ENCODE measurements at regions not wholly inside any gene's neighbourhood (a gene's known extent, or its start where the extent isn't known, plus 50 kb on each side); places are given as distances from the start of the nearest gene placed in this dataset.
"Not testable (repeated sequence)": the region's sequence is repeated elsewhere in the genome, so short reads cannot be mapped to it uniquely, and the experiment has no call there.

DNA sequence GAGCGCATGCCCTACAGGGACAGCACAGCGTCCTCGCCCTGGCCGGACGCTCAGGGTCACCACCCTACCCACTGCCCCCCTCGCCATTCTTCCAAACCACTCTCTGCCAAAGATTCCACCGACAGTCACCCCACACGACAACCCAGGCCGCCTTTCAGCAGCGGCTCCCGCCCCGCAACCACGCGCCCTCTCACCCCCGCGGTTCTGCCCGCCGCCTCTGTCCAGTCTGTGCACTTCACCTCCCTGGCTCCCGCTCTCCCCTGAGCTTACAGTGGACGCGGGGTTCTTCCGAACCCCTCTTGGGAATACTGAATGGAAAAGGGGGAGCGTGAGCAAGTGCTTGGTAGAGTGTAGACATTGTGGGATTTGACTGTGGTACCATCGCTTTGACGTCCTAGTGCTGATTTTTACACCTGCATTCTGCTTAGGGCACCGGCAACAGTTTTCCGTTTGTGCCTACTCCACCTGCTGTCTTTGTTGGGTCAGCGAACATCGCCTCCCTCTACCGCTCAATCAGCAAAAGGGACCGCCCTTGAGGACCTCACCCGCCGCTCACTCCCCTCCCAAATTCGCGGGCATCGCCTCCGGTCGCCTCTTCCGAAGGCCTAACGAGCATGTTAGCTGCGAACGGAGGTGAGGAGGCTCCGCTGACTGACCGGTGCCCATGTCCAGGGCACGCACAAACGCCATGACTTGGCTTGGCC, 119.1 kb downstream of the PPIAL4A start:
- H3K27ac ChIP-seq; H3K36me3 ChIP-seq; DNase-seq; intact Hi-C loops (cut with DNase I; ENCODE audit: low total_unique reads); H3K27me3 ChIP-seq; H3K9me3 ChIP-seq; H3K4me1 ChIP-seq: not testable (repeated sequence)
- peak overlapping the region in 1 of 2 donors; percentile 30 for H3K4me3 ChIP-seq

DNA sequence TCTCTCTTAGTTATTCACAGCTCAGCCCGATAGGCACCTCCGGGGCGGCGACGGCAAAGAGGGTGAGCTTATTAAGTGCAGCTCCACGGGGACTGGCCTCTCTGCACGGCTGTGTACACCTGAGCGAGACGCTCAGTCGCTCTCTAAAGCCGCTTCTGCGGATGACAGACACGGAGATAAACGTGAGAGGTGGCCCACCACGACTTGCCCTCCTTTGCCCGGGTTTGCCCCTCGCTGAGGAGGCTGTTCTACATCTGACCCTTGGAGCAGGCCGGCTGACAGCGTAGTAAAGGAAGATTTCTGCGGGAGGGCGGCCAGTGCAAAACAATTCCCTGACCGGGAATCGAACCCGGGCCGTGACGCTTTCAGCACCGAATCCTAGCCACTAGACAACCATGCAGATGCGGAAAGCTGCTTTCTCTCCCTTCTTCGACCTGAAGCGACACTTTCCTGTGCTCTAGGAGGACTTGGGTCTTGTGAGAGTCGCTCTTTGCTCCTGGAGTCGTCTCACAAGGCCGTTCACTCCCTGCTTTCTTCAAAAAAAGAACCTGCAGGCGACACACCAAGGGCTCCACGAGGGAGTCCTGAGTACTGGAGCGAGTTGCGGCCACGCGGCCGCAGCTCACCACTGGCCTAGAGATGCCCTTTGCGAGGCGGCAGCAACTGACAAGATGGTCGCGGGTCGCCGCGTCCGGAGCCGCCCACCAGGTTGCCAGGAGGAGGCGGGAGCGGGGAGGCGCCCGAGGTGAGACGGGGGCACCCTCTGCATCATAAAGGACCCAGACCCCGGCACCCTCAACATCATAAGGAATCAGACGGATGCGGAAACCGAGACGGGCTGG, 119.9 kb downstream of the PPIAL4A start:
- H3K27ac ChIP-seq; H3K4me1 ChIP-seq; DNase-seq; intact Hi-C loops (cut with DNase I; ENCODE audit: low total_unique reads); H3K27me3 ChIP-seq; H3K36me3 ChIP-seq; H3K9me3 ChIP-seq: not testable (repeated sequence)
- H3K4me3 ChIP-seq = peak overlapping the region in 1 of 2 donors; percentile 30

GRCh38 chr1:121010141-121010540, 120.6 kb downstream of the PPIAL4A start:
- DNase-seq; H3K27ac ChIP-seq; H3K9me3 ChIP-seq; H3K4me3 ChIP-seq; intact Hi-C loops (cut with DNase I; ENCODE audit: low total_unique reads); H3K4me1 ChIP-seq; H3K27me3 ChIP-seq; H3K36me3 ChIP-seq: not testable (repeated sequence)

DNA sequence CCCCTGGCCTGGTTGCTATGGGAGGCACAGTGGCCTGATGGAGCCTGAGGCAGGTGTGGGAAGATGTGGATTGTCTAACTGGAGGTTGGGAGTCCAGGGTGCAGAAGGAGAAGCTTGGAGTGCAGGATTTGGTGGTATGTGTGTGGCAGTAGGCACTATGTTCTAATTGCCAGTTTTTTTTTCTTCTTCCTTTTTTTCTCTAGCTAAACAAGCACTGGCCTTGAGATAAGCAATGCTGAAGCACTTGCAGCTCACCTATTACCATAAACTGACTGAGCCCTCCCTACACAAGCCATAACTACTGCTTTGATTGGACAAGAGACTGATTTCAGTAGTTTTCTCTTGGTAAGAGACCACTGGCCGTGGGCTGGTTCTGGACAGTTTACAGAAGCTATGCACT, 123.6 kb downstream of the PPIAL4A start:
- H3K27me3 ChIP-seq; H3K9me3 ChIP-seq; H3K4me3 ChIP-seq; H3K4me1 ChIP-seq; intact Hi-C loops (cut with DNase I; ENCODE audit: low total_unique reads); DNase-seq; H3K27ac ChIP-seq; H3K36me3 ChIP-seq: not testable (repeated sequence)

- intact Hi-C loops (cut with DNase I; ENCODE audit: low total_unique reads); H3K36me3 ChIP-seq; H3K4me3 ChIP-seq; H3K4me1 ChIP-seq; DNase-seq; H3K27me3 ChIP-seq; H3K9me3 ChIP-seq; H3K27ac ChIP-seq: not testable (repeated sequence)
Observed at GRCh38 chr1:121016182-121017028, 126.8 kb downstream of the PPIAL4A start.

DNA sequence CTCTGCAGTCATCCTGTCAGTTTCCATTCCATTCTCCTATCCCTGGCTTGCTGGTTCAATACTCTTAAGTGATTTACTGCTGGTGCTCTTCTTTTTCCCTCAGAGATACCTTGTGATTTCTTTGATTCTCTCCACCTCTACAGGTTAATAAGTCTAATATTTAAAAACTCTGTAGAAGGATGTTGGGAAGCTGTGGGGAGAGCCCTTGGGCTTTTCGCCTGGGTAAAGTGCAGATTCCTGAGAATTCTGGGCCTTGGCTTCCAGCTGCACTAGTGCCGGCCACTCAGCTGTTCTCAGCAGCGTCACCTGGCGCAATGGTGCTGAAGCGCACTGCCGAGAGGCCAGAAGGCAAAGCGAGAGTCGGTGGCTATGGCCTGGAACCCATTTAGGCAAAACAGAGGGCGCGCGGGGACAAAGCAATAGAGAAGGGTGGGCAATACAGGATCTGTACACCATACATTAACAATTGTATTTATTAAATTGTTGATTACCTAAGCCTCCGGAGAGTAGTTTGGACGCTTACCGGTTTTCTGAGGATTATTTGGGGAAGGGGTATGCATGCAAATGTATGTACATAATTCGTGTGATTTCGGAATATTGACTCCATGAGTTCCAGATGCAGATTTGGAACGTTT, 130.3 kb downstream of the PPIAL4A start:
- DNase-seq; intact Hi-C loops (cut with DNase I; ENCODE audit: low total_unique reads); H3K27ac ChIP-seq; H3K36me3 ChIP-seq; H3K4me3 ChIP-seq; H3K4me1 ChIP-seq; H3K27me3 ChIP-seq; H3K9me3 ChIP-seq: not testable (repeated sequence)

GRCh38 chr1:121020350-121021236, 131.0 kb downstream of the PPIAL4A start:
- H3K9me3 ChIP-seq; H3K27ac ChIP-seq; intact Hi-C loops (cut with DNase I; ENCODE audit: low total_unique reads); H3K4me3 ChIP-seq; H3K27me3 ChIP-seq; H3K36me3 ChIP-seq; H3K4me1 ChIP-seq: not testable (repeated sequence)
- peak; percentile 32 to 63 for DNase-seq

- H3K27ac ChIP-seq; H3K36me3 ChIP-seq; H3K4me3 ChIP-seq; H3K9me3 ChIP-seq; H3K4me1 ChIP-seq; intact Hi-C loops (cut with DNase I; ENCODE audit: low total_unique reads); DNase-seq; H3K27me3 ChIP-seq: not testable (repeated sequence)
Observed at GRCh38 chr1:121021716-121022115, 132.1 kb downstream of the PPIAL4A start.

DNA sequence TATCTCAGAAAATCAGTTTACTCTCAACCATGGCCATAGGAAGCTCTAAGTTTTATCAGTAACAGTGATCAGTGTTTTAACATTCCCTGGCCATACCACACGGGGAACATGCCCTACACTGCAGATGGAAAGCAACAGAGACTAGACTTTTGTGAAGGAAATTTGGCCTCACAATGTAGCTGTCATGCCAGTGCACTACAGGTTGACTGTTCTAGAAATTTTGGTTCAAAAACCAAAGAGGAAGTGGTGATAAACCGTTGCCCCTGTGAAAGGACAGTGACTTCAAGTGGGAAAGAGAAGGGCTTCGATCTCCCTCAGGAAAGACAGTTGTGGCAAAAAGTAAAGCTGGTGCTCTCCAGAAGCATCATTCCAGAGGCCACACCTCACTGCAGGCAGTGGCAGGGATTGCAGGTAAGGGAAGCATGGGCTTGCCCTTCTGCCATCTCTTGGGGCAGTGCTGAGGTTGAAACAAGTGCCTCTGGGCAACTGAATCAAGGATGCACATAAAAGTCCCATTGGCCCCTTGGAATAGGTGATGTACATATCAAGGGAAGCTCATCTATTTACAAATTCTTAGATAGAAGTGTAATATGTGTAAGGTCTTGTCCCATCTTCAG, 143.4 kb downstream of the PPIAL4A start:
- intact Hi-C loops (cut with DNase I; ENCODE audit: low total_unique reads); DNase-seq; H3K4me1 ChIP-seq; H3K36me3 ChIP-seq; H3K27ac ChIP-seq; H3K4me3 ChIP-seq; H3K9me3 ChIP-seq; H3K27me3 ChIP-seq: not testable (repeated sequence)

DNA sequence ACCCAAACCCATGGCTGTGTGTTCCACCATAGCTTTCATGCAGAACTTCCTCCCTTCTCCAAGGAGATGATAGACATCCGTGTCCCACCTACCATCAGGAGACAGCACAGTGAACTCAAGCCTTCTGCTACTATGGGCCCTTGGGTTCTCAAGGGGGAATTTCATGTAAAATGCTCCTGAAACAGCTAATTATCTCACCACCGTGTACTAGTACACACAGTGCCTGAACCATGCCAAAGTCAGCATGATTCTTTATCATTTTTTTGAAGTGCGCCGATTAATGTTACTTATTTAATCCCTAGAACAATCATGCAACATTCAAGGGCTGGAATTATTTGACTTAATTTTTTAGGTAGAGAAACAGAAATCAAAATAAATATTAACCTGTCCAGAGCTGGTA, 147.2 kb downstream of the PPIAL4A start:
- H3K4me1 ChIP-seq; intact Hi-C loops (cut with DNase I; ENCODE audit: low total_unique reads); H3K27me3 ChIP-seq; H3K4me3 ChIP-seq; H3K27ac ChIP-seq; H3K9me3 ChIP-seq; H3K36me3 ChIP-seq; DNase-seq: not testable (repeated sequence)

DNA sequence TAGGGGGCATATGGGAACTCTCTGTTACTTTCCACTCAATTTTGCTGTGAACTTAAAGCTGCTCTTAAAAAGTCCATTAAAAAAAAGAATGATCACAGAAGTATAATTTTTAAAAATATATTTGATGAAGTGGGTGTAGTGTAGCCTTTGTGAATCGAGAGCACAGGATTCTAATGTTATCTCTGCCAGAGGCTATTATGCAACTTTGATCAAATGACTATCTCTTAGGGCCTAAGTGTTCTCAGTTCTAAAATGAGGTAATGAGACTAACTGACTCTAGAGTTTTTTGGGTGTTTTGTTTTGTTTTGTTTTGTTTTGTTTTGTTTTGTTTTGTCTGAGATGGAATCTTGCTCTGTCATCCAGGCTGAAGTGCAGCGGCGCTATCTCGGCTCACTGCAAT, 143.2 kb downstream of the FAM72B start:
- H3K27me3 ChIP-seq; H3K4me3 ChIP-seq; DNase-seq; H3K27ac ChIP-seq; intact Hi-C loops (cut with DNase I; ENCODE audit: low total_unique reads); H3K4me1 ChIP-seq; H3K36me3 ChIP-seq; H3K9me3 ChIP-seq: not testable (repeated sequence)

GRCh38 chr1:121041497-121041896, 142.6 kb downstream of the FAM72B start:
- H3K36me3 ChIP-seq; H3K27ac ChIP-seq; H3K4me1 ChIP-seq; DNase-seq; H3K27me3 ChIP-seq; H3K9me3 ChIP-seq; H3K4me3 ChIP-seq; intact Hi-C loops (cut with DNase I; ENCODE audit: low total_unique reads): not testable (repeated sequence)
